ENCODE measurements at regions not wholly inside any gene's neighbourhood (a gene's known extent, or its start where the extent isn't known, plus 50 kb on each side); places are given as distances from the start of the nearest gene placed in this dataset.

DNA sequence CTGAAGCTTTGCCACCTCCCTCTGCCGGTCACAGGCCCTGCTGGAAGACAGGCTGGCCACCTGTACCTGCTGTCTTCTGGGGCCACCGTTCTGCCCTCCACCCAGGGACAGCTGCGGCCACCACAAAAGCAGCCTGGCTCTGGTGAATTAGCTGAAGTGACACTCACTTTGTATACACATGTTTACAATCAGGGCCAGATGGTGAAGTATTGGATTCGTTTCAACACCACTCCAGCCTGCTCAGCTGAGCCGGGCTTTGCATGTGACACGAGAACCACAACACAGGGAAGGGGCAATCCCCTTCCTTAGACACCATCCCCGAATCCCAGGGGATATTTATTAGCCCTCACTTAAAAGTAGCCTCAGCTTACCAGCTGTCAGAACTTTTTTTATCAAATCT lies 191.5 kb upstream of the RPL38 start:
- no peak for DNase-seq (ENCODE audit: low spot score)

DNA sequence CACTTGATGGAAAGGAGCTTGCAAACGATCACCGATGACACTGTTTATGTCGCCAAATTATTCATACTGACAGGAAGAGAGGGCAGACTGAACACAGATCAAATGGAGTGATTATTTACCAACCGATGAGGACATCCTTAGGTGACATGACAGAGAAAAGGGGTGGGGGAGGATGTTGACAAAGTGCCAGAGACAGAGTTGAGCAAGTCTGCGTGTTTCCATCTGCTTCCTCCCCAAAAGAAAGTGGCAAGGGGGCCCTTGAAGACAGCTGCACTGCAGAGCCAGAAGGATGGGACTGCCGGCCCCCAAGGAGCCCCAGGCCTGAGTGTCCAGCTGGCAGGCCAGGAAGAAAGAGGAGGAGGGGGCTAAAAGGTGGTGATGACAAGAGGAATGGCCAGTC lies 191.0 kb upstream of the RPL38 start:
- DNase-seq (ENCODE audit: low spot score) = no peak

DNA sequence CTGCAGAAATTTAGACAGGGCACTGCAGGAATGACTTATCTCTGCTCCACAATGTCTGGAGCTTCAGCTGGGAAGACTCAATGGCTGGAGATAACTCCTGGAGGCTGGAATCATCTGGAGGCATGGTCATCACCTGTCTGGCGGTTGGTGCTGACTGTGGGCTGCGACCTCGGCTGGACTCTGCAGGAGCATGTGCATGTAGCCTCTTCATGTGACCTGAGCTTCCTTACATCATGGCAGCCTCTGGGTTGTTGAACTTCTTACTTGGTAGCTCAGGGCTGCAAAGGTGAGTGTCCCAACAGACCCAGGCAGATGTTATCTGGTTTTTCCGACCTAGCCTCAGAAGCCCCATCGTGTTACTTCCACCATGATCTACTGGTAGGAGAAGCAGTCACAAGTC lies 188.2 kb upstream of the RPL38 start:
- no peak for DNase-seq (ENCODE audit: low spot score)

DNA sequence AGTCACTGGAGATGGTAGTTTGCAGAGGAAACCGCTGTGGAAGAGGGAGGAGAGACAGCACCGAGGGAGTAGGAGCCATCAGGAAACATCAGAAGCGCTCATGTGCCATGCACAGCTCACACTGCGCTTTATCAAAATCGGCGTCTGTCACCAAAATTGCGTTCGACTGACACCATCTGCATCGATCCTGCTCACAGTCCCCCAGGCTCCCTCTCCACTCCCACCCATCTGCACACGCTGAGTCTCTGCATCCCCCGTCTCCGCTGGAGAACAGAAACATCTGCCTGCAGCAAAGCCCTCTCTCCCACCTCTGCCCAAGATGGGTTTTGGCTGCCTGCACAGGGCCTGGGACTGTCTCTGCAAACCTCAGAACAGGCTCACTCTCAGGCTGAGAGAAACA lies 187.5 kb upstream of the RPL38 start:
- DNase-seq (ENCODE audit: low spot score) = no peak

DNA sequence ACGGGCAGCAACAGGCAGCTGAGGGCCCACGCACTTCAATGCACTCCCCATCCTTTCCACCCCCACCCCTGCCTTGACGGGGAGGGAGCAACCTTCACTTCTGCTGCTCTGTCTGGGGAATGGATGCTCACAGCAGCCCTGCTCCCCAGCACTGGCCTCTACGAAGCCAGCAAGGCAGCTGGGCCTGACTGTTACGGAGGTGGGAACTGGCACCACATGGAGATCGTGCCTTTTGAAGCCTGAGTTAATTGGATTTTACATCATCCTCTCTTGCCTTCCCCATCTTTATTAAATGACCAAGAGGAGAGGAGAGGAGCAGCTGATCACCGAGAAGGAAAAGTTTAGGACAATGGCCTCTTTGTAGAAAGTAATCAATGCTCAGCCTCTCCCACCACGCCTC lies 187.0 kb upstream of the RPL38 start:
- no peak for DNase-seq (ENCODE audit: low spot score)

DNA sequence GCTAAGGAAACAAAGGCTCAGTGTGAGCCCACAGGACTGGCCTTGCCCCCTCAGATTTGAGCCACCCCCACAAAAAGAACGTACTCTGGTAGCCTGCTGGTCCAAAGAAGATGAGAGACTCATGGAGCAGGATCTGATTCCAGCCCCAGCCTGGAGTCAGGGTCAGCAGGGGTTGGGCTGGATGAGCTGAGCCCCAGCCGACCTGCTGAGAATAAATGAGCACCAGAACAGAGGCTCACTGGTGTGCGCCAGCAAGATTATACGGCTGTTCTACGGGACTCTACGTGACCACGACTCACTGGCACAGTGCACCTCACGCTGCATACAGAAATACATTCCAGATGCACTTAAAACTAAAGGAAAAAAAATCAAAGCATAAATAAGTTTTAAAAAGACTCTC lies 186.0 kb upstream of the RPL38 start:
- no peak for DNase-seq (ENCODE audit: low spot score)

DNA sequence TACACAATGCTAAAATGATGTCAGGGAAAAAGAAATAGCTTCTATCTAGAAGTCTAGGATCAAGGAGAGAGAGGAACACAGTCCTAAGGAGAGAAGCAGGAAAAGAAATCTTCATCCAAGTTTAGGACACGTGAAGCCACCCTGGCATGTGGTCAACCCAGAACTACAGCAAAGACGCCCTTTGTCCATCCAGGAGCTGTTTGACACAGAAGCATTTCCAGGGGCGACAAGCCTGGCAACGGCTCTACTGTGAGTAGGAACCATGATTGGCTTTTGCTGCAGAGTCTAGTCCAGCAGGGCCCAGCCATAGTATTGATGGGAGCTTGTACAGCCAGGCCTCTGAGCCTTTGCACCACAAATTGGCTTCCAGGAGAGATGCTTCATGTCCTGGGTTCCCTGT lies 185.4 kb upstream of the RPL38 start:
- no peak for DNase-seq (ENCODE audit: low spot score)

DNA sequence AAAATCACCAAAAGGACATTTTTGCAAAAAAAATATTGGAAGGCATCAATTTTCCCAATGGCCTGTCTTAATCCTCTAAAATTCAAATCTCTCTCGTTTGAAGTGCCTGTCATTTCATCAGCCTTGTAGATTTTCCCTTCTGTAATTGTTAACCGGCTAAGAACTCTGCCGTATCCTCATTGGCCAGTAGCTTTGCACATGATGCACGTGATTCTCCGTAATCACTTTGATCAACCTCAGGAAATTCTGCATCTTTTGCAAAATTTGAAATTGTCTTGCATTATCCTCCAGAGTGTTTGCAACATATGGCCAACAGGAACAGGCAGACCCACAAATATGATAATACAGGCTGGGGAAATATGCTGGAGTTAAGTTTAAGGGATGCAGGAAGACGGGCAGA lies 184.2 kb upstream of the RPL38 start:
- no peak for DNase-seq (ENCODE audit: low spot score)

DNA sequence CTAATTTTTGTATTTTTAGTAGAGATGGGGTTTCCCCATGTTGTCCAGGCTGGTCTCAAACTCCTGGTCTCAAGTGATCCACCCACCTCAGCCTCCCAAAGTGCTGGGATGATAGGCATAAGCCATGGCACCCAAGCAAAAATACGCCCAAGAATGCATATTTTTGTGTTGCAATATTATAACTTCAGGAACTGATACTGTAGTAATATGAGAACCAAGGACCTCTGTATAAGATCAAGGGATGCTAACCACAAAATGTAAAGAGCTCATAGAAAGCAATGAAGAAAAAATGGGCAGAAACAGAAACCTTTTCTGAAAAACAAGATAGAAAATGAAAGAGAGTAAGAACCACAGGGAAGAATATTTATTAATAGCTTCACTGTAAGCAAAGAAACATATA lies 183.6 kb upstream of the RPL38 start:
- DNase-seq (ENCODE audit: low spot score) = no peak

DNA sequence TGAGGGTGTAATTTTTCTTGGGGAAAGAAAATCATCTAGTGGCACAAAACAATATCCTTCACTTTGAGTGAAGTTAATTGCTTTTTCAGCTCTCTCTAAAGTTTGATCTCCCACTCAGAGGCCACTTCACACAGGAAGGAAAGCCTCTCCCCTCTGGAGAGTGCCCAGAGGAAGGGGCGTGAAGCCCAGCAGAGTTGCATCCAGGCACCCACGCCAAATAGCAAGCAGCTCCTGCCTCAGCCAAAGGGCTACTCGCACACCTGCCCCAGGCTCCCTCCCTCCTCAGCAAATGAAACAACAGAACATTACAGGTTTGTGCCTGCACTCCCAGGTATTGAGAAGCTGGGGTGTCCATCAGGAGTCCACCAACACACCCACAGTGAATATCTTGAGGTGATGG lies 183.0 kb upstream of the RPL38 start:
- no peak for DNase-seq (ENCODE audit: low spot score)

DNA sequence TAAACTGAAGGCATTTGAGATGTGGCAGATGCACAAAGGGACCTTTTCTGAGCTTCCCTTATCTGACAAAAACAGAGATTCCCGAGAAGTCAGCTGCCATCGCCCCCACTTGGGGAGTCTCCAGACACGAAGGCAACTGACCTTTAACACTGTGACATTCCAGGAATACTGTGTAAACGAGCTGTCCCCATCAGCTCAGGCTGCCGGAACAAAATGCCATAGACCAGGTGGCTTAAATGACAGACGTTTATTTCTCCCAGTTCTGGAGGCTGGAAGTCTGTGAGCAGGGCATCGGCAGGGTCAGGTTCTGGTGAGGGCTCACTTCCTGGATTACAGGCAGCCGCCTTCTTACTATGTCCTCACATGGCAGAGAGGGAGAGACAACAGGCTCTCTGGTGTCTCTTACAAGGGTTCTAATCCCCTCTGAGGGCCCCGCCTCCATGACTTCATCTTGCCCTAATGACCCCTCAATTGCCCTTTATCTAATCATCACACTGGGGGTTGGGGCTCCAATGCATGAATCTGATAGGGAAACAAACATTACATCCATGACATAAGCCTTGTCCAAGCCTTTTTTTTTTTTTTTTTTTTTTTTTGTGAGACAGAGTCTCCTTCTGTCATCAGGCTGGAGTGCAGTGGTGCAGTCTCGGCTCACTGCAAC lies 178.5 kb upstream of the RPL38 start:
- DNase-seq (ENCODE audit: low spot score) = no peak

DNA sequence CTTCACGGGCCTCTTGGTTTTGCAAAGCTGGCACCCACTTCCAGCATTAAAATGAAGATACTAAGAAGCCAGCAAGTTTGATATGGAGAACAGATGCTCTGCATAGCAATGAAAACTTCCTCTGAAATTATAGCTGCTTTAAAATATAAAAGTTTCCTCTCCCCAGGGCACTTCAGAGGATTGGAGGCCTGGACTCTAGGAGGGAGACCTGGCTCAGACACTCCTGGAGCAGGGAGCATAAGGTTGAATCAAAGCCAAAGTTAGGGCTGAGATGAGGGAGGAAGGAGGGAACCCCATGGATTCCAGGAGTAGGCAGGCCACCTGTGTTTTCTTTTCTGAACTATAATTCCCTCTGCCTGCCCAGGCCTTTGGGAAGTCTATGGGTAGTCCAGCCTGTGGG lies 176.0 kb upstream of the RPL38 start:
- DNase-seq (ENCODE audit: low spot score) = no peak

DNA sequence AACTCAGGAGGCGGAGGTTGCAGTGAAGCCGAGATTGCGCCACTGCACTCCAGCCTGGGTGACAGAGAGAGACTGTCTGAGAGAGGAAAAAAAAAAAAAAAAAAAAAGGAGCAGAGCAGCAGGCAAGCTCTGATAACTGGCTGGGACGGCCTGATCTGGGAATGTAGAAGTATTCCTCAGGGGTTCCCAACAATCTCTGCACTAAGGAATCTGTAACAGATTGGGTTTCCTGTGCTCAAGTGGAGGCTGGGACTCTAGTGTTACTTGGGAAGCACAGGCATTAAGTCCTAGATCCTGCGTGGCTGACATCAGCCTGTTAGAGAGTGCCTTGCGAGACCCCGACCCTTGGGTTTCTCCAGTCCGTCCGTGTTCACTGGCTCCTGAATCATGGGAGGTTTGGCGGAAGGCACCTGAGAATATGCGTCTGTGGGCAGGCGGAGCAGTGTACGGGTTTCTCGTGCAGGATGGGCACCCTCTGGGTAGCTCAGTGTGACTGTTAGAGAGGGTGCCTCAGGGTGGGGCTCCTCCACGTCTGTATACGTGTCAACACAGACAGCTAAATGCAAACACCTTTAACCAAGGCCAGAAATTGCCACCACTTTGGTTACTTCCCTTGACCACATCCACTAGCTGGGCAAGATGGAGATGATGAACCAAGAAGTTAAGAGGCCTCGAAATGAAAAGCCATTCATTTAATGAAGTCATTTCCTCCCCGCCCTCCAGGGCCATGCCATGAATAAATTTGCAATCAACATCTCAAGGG lies 174.9 kb upstream of the RPL38 start:
- no peak for DNase-seq (ENCODE audit: low spot score)

DNA sequence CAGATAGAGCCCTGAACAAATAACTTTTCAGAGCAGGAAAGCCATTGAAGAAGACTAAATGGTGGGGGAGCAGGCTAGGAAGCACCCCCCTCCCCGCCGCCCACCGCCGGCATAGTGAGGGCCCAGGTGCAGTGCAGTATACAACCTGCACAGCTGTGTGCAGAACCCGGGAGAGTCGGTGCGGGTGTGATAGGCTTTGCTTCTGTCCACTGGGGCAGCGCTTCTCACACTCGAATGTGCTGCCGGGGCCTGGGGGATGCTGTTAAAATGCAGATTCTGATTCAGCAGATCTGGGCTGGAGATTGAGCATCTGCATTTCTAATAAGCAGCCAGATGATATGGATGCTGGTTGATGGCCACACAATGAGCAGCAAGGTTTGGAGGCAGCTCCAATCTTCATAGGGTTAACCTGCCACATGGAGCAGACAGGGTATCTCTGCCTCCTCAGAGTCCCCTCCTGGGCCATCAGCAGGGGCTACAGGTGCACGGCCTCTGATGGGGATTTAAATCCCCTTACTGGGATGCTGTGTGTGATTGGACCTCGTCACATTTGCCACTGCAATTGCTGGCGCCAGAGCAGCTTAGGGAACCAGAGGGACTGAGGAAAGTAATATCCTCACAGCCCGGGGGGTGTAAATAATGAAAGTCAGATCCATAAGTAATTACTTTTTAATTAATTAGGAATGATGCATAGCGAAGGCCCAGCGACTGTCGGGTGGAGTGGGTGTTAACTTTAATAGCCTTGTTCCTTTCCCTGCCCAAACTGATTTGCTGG lies 172.0 kb upstream of the RPL38 start:
- no peak for DNase-seq (ENCODE audit: low spot score)

DNA sequence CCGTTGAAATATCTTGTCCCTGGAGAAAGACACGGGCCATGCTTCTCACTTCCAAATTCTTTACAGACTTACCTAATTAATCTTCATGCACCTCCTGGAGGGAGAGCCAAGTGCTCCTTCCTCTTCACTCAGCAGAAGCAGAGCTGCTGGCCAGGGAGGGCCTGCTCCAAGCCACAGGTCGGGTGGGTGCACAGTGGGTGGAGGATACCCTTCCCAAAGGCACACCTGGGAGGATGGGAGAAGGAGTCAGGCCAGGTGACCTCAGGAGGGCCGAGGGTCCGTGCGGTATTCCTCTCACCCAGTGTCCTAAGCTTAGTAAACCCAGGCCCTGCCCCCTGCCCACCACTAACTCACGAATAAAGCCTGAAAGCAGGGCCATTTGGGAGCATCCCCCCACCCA lies 171.3 kb upstream of the RPL38 start:
- DNase-seq (ENCODE audit: low spot score) = no peak

DNA sequence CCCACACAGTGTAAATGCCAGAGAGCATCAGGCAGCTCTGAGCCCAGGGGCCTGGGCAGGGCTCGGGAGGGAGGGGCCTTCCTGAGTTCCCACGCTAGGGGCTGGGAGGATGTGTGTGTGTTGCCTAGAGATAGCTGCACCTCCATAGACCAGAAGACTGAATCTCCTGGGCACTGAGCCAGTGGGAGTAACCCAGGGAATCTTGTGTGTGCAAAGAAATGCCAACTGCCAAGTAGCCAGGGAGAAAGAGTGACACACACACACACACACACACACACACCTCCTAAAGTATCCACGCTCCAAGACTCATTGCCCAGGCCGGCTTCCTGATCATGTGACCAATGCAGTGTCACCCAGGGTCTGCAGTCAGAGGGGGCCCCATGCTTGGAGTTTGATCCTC lies 166.2 kb upstream of the RPL38 start:
- peak; percentile 59 for DNase-seq (ENCODE audit: low spot score)

DNA sequence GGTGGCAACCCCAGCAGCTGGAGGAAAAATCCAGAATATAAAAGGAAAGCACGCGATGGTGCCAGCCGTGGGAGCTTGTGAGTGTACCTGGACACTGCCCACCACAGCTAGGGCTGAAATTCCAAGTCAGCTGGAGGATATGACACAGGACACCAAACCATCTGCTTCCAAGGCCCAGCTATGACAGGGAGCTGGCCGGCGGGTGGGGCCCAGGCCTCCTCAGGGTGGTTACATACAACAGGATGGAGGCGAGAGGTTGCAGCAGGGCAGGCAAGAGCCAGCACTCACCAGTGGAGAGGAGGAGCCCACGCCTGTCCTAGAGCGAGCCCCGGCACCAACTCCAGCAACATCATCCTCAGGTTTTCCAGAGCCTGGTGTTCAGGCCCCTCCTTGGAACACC lies 163.2 kb upstream of the RPL38 start:
- DNase-seq (ENCODE audit: low spot score) = no peak

DNA sequence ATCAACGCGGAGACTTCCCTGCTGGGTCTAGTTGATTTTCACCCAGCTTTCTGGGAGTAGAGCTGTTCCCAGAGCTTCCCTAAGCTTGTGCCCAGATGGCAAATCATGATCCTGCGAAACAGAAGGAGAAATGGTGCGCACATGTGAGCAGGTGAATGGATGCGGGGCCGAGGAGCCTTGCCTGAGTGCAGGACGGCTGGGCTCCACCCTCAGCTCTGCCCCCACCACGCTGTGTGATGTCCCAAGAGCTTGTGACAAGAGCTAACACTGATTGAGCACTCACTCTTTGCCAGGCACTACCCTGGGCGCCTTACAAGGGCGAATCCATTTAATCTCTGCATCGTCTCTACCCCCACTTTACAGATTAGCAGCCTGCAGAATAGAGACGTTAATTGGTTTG lies 162.7 kb upstream of the RPL38 start:
- no peak for DNase-seq (ENCODE audit: low spot score)

DNA sequence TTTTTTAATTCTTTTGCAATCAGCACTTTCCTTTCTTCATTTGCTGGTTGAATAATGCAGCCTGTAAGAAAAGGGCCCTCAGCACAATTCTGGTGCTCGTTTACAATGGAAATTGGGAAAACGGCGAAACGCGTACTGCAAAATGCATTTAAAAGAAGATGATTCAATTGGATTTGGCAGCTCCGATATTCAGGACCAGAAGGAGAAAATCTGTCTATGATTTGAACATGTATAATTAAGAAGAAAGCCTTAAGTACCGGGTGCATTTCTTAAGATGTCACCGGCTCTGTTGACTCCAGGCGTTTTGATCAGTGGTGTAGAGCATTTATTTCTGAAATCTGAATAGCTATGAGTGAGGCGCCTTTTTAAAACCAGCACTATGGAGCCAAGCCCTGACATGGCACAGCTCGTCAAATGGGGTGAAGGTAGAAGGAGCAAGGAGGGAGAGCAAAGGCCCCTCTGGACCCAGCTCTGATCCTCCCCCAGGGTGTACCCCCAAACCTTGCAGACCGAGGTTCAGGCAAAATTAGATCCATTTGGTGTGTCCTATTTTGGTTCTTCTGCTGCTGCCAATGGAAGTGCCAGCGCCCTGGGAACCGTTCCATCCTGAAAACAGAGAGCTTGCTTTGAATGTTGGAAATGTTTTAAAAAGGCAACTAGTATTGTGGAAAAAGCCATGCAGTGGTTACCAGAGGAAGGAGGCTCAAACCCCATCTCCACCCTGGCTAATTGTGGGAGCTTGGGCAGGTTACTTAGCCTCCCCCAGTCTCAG lies 161.4 kb upstream of the RPL38 start:
- no peak for DNase-seq (ENCODE audit: low spot score)

DNA sequence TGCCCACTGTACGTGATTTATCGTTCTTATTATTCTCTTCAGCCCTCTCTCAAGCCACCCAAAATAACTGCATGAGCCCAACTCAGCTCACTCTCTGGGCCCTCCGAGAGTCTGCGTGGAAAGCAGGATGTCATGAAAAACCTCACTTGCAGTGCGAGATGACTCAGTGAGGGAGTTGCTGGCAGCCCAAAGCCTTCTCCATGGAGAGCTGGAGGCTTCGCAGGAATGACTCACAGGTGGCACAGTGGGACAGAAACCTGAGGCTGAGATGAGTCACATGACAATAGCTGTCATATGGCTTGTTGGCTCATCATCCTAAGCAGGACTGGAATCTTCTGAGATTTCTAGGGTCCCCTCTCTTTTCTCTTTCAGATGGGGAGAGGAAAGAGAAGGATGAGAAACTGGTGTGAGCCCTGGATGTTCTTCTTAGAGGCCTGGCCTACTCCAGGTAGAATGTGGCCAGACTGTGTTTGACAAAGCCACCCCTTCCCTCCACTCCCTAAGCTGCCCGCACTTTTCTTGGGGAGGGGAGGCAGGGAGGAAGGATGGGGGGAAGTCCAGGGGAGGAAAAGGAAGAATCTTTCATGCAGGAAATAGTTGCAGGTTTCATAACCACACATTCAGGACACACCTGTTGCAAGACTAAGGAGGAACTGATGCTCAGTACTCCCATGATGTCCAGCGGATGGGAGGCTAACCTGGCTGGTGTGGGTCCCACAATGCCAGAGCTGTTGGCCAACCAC lies 160.6 kb upstream of the RPL38 start:
- peak; percentile 98 for DNase-seq (ENCODE audit: low spot score)

DNA sequence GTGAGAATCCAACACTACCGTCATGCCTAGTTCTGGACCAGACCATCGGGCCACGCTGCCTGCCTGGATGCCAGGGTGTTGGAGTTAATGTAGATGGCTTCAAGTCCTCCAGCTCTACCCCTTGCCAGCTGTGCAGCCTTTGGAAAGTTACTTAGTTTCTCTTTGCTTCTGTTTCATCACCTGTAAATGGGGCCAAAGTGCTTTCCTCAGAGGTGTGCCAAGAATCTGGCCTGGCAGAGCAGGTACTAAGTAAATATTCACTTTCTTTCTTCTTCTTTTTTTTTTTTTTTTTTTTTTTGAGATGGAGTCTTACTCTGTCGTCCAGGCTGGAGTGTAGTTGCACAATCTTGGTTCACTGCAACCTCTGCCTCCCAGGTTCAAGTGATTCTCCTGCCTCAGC lies 159.5 kb upstream of the RPL38 start:
- DNase-seq (ENCODE audit: low spot score) = no peak

Measured in A172 (cell line).